ENCODE measurements at regions not wholly inside any gene's neighbourhood (a gene's known extent, or its start where the extent isn't known, plus 50 kb on each side); places are given as distances from the start of the nearest gene placed in this dataset.
"Not testable (repeated sequence)": the region's sequence is repeated elsewhere in the genome, so short reads cannot be mapped to it uniquely, and the experiment has no call there.

DNA sequence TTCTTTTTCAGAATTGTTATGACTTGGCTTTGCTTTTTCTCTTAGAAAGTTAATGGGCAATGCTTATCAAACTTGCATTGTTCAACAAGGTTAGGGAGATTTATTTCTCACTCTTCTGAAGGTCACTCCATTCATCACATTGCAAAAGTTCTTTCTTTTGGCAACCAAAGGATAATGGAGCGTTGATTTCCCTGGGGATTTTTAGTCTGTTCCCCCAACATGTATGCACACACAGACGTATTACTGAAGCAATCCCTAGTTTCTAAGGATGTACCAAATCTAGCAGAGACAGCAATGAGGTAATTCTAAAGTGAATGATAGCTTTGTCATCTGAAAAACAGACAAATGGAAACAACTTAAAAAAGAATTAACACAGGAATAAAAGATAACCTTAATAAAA lies 349.1 kb downstream of the NYAP2 start:
- intact Hi-C loops (cut with micrococcal nuclease): no loop called here
- no peaks in the 10 kb centered on the region for H3K9me3 Mint-ChIP-seq
- no peak for DNase-seq (ENCODE audit: low spot score)
- no peaks in the 10 kb centered on the region for H3K27me3 Mint-ChIP-seq (ENCODE audit: low read depth)
- no peaks in the 10 kb centered on the region for H3K4me1 Mint-ChIP-seq (ENCODE audit: low read depth)
- no peak overlapping the region for H3K27ac Mint-ChIP-seq
- no peaks in the 10 kb centered on the region for H3K36me3 Mint-ChIP-seq (ENCODE audit: low read depth)
- H3K4me3 Mint-ChIP-seq (ENCODE audit: low read depth): no peak overlapping the region

DNA sequence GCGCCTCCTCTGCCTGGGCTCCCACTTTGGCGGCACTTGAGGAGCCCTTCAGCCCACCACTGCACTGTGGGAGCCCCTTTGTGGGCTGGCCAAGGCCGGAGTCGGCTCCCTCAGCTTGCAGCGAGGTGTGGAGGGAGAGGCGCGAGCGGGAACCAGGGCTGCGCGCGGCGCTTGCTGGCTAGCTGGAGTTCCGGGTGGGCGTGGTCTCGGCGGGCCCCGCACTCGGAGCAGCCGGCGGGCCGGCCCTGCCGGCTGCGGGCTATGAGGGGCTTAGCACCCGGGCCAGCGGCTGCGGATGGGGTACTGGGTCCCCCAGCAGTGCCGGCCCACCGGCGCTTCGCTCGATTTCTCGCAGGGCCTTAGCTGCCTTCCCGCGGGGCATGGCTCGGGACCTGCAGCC lies 344.5 kb downstream of the NYAP2 start:
- DNase-seq (ENCODE audit: low spot score); H3K9me3 Mint-ChIP-seq; H3K4me3 Mint-ChIP-seq (ENCODE audit: low read depth); intact Hi-C loops (cut with micrococcal nuclease); H3K36me3 Mint-ChIP-seq (ENCODE audit: low read depth); H3K27me3 Mint-ChIP-seq (ENCODE audit: low read depth); H3K27ac Mint-ChIP-seq; H3K4me1 Mint-ChIP-seq (ENCODE audit: low read depth): not testable (repeated sequence)

DNA sequence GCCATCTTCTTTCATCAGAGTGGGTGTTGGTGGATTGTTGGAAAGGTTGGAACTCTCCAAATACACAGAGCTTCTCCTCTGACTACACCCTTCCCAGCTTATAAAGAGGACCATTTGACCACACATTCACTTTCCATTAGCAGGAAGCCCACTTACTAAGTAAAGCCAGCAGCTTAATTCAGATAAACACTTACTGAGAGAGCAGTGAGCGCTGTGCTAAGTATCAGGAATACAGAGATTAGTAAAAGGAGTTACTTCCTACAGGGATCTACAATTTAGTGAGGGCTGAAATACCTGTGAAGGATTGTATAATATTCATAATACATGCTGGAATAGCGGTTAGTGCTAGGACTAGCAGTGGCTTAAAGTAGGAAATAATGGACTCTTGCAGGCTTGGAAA lies 343.0 kb downstream of the NYAP2 start:
- Mint-ChIP-seq H3K4me3 (ENCODE audit: low read depth) (no peak overlapping the region), H3K27ac (no peak overlapping the region), H3K36me3 (ENCODE audit: low read depth) (no peaks in the 10 kb centered on the region), H3K27me3 (ENCODE audit: low read depth) (no peaks in the 10 kb centered on the region), H3K9me3 (no peaks in the 10 kb centered on the region), H3K4me1 (ENCODE audit: low read depth) (no peaks in the 10 kb centered on the region)
- intact Hi-C loops (cut with micrococcal nuclease): no loop called here
- DNase-seq (ENCODE audit: low spot score): no peak

DNA sequence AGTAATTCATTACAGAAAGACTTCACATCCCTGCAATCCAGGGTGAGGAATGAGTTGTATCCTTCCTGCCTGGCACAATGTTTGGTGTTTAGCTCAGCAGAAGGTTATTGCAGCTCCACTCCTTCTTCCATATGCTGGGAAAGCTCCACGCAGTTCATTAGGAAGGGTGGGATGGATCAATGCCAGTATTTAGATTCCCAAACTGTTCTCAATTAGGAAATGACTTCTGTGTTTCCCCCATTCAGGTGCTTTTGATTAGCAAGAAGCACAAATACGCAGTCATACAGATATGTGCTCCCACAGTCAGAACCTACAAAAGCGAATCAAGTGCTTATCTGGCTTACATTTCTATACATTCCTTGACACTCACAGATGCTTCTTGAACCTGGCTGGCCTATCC lies 340.6 kb downstream of the NYAP2 start:
- H3K4me3 Mint-ChIP-seq (ENCODE audit: low read depth): no peak overlapping the region
- DNase-seq (ENCODE audit: low spot score): no peak
- no peaks in the 10 kb centered on the region for H3K9me3 Mint-ChIP-seq
- no peaks in the 10 kb centered on the region for H3K36me3 Mint-ChIP-seq (ENCODE audit: low read depth)
- intact Hi-C loops (cut with micrococcal nuclease): no loop called here
- no peaks in the 10 kb centered on the region for H3K4me1 Mint-ChIP-seq (ENCODE audit: low read depth)
- no peaks in the 10 kb centered on the region for H3K27me3 Mint-ChIP-seq (ENCODE audit: low read depth)
- no peak overlapping the region for H3K27ac Mint-ChIP-seq

DNA sequence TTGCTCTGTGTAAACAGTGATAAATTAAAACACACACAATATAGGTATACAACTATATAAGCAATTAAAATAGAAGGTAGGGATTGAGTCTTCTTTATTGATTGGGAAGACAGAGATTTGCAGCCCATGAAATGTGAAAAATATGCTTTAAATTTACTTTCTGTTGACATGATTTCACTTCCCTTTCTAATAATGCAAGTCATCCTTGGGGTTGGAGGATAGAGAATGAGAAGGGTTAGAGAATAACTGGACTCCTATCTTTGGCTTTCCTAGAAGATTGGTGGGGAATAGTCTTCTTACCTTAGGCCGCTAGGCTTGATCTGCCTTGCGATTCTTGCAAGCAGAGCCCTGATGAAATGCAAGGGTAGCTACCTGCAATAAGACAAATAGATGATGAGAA lies 339.8 kb downstream of the NYAP2 start:
- no peaks in the 10 kb centered on the region for H3K27me3 Mint-ChIP-seq (ENCODE audit: low read depth)
- H3K27ac Mint-ChIP-seq: no peak overlapping the region

DNA sequence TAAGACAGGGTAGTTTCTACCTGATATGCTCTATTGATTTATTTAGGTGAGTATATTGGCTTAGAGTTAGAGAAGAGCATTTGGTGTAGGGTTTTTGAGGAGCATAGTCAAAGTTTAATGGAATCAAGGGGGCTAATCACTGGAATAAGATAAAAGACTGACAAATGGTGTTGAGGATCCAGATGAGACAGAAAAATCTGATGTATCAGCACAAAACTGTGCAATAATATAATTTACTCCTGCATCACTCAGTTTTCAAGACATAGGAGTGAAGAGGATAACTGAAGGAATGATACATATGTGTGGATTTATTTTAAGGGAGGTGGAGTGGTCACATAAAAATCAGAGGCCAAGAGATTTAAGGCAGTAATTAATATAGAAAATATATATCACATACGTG lies 339.2 kb downstream of the NYAP2 start:
- H3K4me1 Mint-ChIP-seq (ENCODE audit: low read depth): no peaks in the 10 kb centered on the region
- H3K27me3 Mint-ChIP-seq (ENCODE audit: low read depth): no peaks in the 10 kb centered on the region
- intact Hi-C loops (cut with micrococcal nuclease): no loop called here
- H3K9me3 Mint-ChIP-seq: no peaks in the 10 kb centered on the region
- H3K36me3 Mint-ChIP-seq (ENCODE audit: low read depth): no peaks in the 10 kb centered on the region
- H3K27ac Mint-ChIP-seq: no peak overlapping the region
- DNase-seq (ENCODE audit: low spot score): no peak
- no peak overlapping the region for H3K4me3 Mint-ChIP-seq (ENCODE audit: low read depth)

More for the DNA sequence above, 339.8 kb downstream of the NYAP2 start:
- H3K36me3 Mint-ChIP-seq (ENCODE audit: low read depth): no peaks in the 10 kb centered on the region
- intact Hi-C loops (cut with micrococcal nuclease): no loop called here
- H3K4me3 Mint-ChIP-seq (ENCODE audit: low read depth): no peak overlapping the region
- H3K9me3 Mint-ChIP-seq: no peaks in the 10 kb centered on the region
- no peaks in the 10 kb centered on the region for H3K4me1 Mint-ChIP-seq (ENCODE audit: low read depth)
- DNase-seq (ENCODE audit: low spot score): no peak

DNA sequence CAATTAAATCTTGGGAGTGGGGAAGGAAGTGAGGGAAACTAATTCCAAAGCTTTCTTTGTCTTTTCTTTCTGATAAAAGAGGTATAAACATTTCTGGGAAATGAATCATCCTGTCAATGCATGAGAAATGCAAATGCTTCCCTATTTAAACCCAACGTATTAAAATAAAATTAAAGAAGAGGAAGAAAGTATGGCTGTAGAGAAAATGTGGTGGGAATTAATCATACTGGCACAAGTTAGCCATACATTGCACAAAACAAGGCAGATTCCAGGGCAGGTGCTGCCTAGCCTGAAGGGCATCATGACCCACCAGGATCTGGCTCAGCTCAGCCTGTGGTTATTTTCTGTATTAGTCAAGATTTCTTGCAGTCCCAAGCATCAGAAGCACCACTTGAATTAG lies 338.0 kb downstream of the NYAP2 start:
- H3K36me3 Mint-ChIP-seq (ENCODE audit: low read depth): no peaks in the 10 kb centered on the region
- H3K4me3 Mint-ChIP-seq (ENCODE audit: low read depth): no peak overlapping the region

DNA sequence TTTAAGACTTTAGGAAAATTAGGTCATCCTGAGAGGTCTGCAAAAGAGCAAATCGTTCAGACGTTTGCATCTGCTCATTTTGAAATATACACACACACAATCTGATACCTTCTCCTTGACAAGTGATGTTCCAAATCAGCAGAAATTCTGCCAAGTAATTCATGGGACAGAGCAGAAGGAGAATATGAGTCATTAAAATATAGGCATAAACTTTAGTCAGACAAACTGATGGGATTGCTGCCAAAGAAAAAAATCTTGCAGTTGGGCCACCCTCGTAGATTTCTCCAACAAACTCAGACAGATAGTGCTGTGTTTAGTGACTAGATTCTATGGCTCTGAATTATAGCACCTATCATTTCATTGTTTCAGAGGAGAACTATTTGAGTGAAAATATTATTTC lies 336.3 kb downstream of the NYAP2 start:
- Mint-ChIP-seq H3K36me3 (ENCODE audit: low read depth) (no peaks in the 10 kb centered on the region), H3K27me3 (ENCODE audit: low read depth) (no peaks in the 10 kb centered on the region), H3K4me1 (ENCODE audit: low read depth) (no peaks in the 10 kb centered on the region), H3K27ac (no peak overlapping the region), H3K9me3 (no peaks in the 10 kb centered on the region), H3K4me3 (ENCODE audit: low read depth) (no peak overlapping the region)
- intact Hi-C loops (cut with micrococcal nuclease): no loop called here
- DNase-seq (ENCODE audit: low spot score): no peak

More for the DNA sequence above, 338.0 kb downstream of the NYAP2 start:
- no peak for DNase-seq (ENCODE audit: low spot score)
- intact Hi-C loops (cut with micrococcal nuclease): no loop called here
- no peak overlapping the region for H3K27ac Mint-ChIP-seq
- no peaks in the 10 kb centered on the region for H3K4me1 Mint-ChIP-seq (ENCODE audit: low read depth)
- no peaks in the 10 kb centered on the region for H3K27me3 Mint-ChIP-seq (ENCODE audit: low read depth)
- H3K9me3 Mint-ChIP-seq: no peaks in the 10 kb centered on the region

DNA sequence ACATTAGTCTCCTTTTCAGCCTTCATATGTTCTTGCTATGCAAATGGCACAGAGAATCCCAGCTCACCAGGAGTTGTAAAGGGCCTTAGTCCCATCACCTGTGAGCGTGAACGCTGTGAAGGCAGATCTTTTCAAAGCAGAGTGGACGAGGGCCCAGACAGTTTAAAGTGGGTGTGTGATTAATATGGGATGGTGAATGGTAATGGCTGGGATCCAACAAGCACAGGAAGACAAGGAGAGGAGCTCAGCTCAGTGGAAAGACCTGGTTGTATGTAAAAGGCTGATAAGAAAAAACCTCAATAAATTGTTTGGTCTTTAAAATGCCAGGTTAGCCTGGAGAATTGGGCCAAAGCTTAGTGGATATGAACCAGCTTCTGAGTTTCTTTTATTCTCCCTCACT lies 326.2 kb downstream of the NYAP2 start:
- Mint-ChIP-seq H3K4me1 (ENCODE audit: low read depth) (no peaks in the 10 kb centered on the region), H3K9me3 (no peaks in the 10 kb centered on the region), H3K4me3 (ENCODE audit: low read depth) (no peak overlapping the region), H3K27ac (no peak overlapping the region), H3K27me3 (ENCODE audit: low read depth) (no peaks in the 10 kb centered on the region), H3K36me3 (ENCODE audit: low read depth) (no peaks in the 10 kb centered on the region)
- intact Hi-C loops (cut with micrococcal nuclease): no loop called here
- no peak for DNase-seq (ENCODE audit: low spot score)
